Ovary (tissue), 7 donors: ENCODE measurements at regions not wholly inside any gene's neighbourhood (a gene's known extent, or its start where the extent isn't known, plus 50 kb on each side); places are given as distances from the start of the nearest gene placed in this dataset. TPM values are rescaled to one million over a fixed set of nuclear protein-coding genes. Genes with fewer than 3 reads are reported as not detected.

Source experiments
- DNase-seq, 5 donors: peaks; one replicate each; pipeline ENCODE4 v3.0.0-alpha.2; 2019 to 2020
- H3K27ac ChIP-seq, 2 donors: fragments of 200-600 bp; one replicate each; pipeline versions ENCODE4 v1.5.1 to v1.8.0; 2019 to 2022
- H3K27me3 ChIP-seq: fragments of 200-600 bp; one replicate; pipeline ENCODE4 v1.8.0; 2022
- H3K36me3 ChIP-seq: fragments of 200-600 bp; sonication (generic); one replicate; pipeline ENCODE4 v1.5.1; 2019
- H3K4me1 ChIP-seq: one replicate; pipeline ENCODE4 v1.8.1; 2013; ENCODE audit warnings: mild to moderate bottlenecking, moderate library complexity; ENCODE audit not compliant: insufficient read depth
- H3K4me3 ChIP-seq: fragments of 200-600 bp; sonication (generic); one replicate; pipeline ENCODE4 v1.5.1; 2017
- H3K9me3 ChIP-seq, 2 donors: fragments of 200-600 bp in 1 of 2; sonication (generic) in 1 of 2; one replicate each; pipeline versions ENCODE4 v1.5.1 to v1.8.1; 2013 to 2019; ENCODE audit warnings: mild to moderate bottlenecking in 1 of 2, moderate library complexity in 1 of 2
- CTCF ChIP-seq, 3 donors: fragments of 450-650 bp in 2 of 3; fragments of 200-600 bp in 1 of 3; IDR thresholded peaks; one replicate each; pipeline versions ENCODE4 v1.5.1 to v1.8.0; 2016 to 2022; ENCODE audit warnings: antibody characterized with exemption in 3 of 3, mild to moderate bottlenecking in 1 of 3
- EP300 ChIP-seq: sonication (generic); formaldehyde crosslinking; IDR thresholded peaks from one replicate; pipeline ENCODE4 v1.6.1; 2017; ENCODE audit warnings: antibody characterized with exemption
- POLR2A ChIP-seq: fragments of 450-650 bp; IDR thresholded peaks from one replicate; pipeline ENCODE4 v1.6.1; 2017; ENCODE audit warnings: antibody characterized with exemption, mild to moderate bottlenecking, moderate library complexity
- WGBS, 3 donors: extraction: QIAGEN DNeasy Blood & Tissue Kit in 1 of 3; methylation state at CpG; one replicate each; pipeline versions ENCODE4 v1.1.5 to v1.1.7; 2013 to 2017; 5-methylcytosine and 5-hydroxymethylcytosine counted together
- intact Hi-C, 4 donors: fragments of 100-400 bp; cut with DNase I; formaldehyde crosslinking; loops; one replicate each; pipeline versions ENCODE4 v1.11.0 to v1.15.1; 2022 to 2023
- small RNA-seq: library from RNA; depleted of rRNA; stranded (forward); fragments of <200 nt; gene quantifications from one replicate; pipeline ENCODE3, GENCODE V24; 2016
- donor health status: DM: no; HTN: no; CAD: no; lungs with moderate emphysema.
- donor health status: DM: no; HTN: no; CAD: no.
- donor health status: Bipolar disorder and iron deficiency.
- donor health status: DM: no; HTN: no; CAD: no.
- donor health status: DM: yes; HTN: yes; CAD: no.

GRCh38 chr18:7512348-7512747 lies 54.8 kb upstream of the PTPRM start:
- H3K36me3 ChIP-seq = no peaks in the 10 kb centered on the region
- no peaks in the 10 kb centered on the region for H3K4me1 ChIP-seq
- WGBS, 3 donors = 59 to 73% (median 70%) methylated on average over 5 of the region's 5 CpGs
- no peak overlapping the region for H3K4me3 ChIP-seq
- H3K27ac ChIP-seq = no peak overlapping the region
- TF ChIP-seq POLR2A (no peak), EP300 (no peak), CTCF (IDR thresholded peaks at IDR 0.05) (no peak)
- intact Hi-C loops = no loop called here
- H3K27me3 ChIP-seq = no peaks in the 10 kb centered on the region
- DNase-seq = no peak
- H3K9me3 ChIP-seq = no peaks in the 10 kb centered on the region

GRCh38 chr18:7512990-7513389 lies 54.1 kb upstream of the PTPRM start:
- Histone ChIP-seq H3K4me3 (no peak overlapping the region), H3K4me1 (no peaks in the 10 kb centered on the region), H3K27me3 (no peaks in the 10 kb centered on the region), H3K9me3 (no peaks in the 10 kb centered on the region), H3K27ac (no peak overlapping the region), H3K36me3 (no peaks in the 10 kb centered on the region)
- intact Hi-C loops = no loop called here
- 60 to 72% (median 70%) methylated on average over 3 of the region's 3 CpGs for WGBS, 3 donors
- TF ChIP-seq POLR2A (no peak), CTCF (IDR thresholded peaks at IDR 0.05) (no peak), EP300 (no peak)
- DNase-seq = no peak

GRCh38 chr18:7514796-7515440 lies 52.2 kb upstream of the PTPRM start:
- DNase-seq = no peak
- Histone ChIP-seq H3K9me3 (no peaks in the 10 kb centered on the region), H3K27me3 (no peaks in the 10 kb centered on the region), H3K27ac (no peak overlapping the region), H3K36me3 (no peaks in the 10 kb centered on the region), H3K4me3 (no peak overlapping the region), H3K4me1 (no peaks in the 10 kb centered on the region)
- no peak for TF ChIP-seq POLR2A
- no peak for TF ChIP-seq EP300
- TF ChIP-seq CTCF (IDR thresholded peaks at IDR 0.05) = no peak
- 62 to 72% (median 67%) methylated on average over 11 of the region's 11 CpGs for WGBS, 3 donors
- intact Hi-C loops = no loop called here

- WGBS, 3 donors = 75 to 80% (median 79%) methylated on average over 9 of the region's 9 CpGs
- intact Hi-C loops = no loop called here
- no peaks in the 10 kb centered on the region for H3K9me3 ChIP-seq
- H3K27ac ChIP-seq = no peak overlapping the region
- TF ChIP-seq CTCF (IDR thresholded peaks at IDR 0.05) (no peak), EP300 (no peak), POLR2A (no peak)
- DNase-seq = no peak
- no peaks in the 10 kb centered on the region for H3K4me1 ChIP-seq
- H3K4me3 ChIP-seq = no peak overlapping the region
- H3K36me3 ChIP-seq = no peaks in the 10 kb centered on the region
- no peaks in the 10 kb centered on the region for H3K27me3 ChIP-seq
Measured at GRCh38 chr18:7516266-7517117, 50.6 kb upstream of the PTPRM start.

Small RNAs in the stretch of these regions (small RNA-seq; reads per million reads assigned to genes)
- gene RF00554 = not detected
